GM19438 (cell line): ENCODE measurements at regions not wholly inside any gene's neighbourhood (a gene's known extent, or its start where the extent isn't known, plus 50 kb on each side); places are given as distances from the start of the nearest gene placed in this dataset.
"Not testable (repeated sequence)": the region's sequence is repeated elsewhere in the genome, so short reads cannot be mapped to it uniquely, and the experiment has no call there.

ENCODE experiments used
- ATAC-seq: cut with Tn5 transposase; IDR thresholded peaks from one replicate; pipeline ENCODE4 v1.9.1; 2021; ENCODE audit warnings: low read depth; ENCODE audit not compliant: unreplicated experiment

DNA sequence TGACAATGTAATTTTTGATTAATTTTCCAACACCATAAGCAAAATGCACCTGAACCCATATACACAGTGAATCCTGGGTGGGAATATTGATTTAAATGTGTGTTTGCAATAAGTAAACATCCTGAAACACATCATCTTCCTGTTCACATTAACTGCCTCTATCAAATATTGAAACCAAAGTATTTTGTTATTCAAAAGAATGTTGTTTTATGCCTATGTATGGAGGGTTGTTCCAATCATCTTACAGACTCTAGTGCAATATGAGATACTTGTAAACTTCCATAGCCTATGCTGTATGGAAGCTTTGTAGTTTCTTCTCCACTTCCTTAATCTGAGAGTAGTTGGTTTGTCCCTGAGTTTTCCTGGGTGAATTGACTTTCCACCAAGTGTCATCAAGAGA, 105.4 kb upstream of the SLC7A11 start:
- ATAC-seq, result no peak

DNA sequence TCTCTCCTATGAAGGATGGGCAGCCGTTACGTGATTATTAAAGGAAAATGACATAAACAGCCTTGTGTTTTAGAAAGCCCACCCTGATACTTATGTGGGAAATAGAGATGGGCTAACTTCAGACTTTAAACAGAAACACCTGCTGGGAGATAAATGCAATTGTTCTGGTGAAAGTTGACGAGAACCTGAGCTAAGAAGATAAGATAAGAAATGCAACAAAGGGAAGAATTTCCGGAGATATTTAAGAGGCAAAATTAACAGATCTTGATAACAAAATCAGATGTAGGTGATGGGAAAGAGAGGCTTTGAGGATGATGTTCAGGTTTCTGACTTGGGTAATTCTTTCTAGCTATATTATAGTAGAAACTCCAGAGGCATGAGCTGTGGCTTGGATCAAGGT, 102.7 kb upstream of the SLC7A11 start:
- ATAC-seq, result no peak

GRCh38 chr4:138344054-138344453, 101.9 kb upstream of the SLC7A11 start:
- ATAC-seq, result no peak

GRCh38 chr4:138341739-138342415, 99.7 kb upstream of the SLC7A11 start:
- ATAC-seq, result no peak

GRCh38 chr4:138338840-138339239, 96.7 kb upstream of the SLC7A11 start:
- no peak for ATAC-seq

DNA sequence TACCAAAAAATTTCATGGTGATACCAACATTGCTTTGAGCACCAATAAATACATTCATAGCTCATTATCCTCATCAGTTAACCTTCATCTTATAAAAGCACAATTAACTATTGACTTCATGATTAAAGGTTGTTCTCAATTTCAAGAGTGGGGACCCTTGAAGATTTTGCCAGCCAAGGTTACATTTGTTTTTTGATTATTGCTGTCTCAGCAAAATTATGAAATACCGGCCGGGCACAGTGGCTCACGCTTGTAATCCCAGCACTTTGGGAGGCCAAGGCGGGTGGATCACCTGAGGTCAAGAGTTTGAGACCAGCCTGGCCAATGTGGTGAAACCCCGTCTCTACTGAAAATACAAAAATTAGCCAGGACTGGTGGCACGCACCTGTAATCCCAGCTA, 96.1 kb upstream of the SLC7A11 start:
- ATAC-seq, result not testable (repeated sequence)

GRCh38 chr4:138334346-138335016, 92.3 kb upstream of the SLC7A11 start:
- no peak for ATAC-seq

DNA sequence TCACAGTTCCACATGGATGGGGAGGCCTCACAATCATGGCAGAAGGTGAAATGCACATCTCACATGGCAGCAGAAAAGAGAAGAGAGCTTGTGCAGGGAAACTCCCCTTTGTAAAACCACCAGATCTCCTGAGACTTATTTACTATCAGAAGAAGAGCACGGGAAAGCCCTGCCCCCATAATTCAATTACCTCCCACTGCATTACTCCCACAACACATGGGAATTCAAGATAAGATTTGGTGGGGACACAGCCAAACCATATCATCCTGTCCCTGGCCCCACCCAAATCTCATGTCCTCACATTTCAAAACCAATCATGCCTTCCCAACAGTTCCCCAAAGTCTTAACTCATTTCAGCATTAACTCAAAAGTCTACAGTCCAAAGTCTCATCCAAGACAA, 90.3 kb upstream of the SLC7A11 start:
- not testable (repeated sequence) for ATAC-seq

DNA sequence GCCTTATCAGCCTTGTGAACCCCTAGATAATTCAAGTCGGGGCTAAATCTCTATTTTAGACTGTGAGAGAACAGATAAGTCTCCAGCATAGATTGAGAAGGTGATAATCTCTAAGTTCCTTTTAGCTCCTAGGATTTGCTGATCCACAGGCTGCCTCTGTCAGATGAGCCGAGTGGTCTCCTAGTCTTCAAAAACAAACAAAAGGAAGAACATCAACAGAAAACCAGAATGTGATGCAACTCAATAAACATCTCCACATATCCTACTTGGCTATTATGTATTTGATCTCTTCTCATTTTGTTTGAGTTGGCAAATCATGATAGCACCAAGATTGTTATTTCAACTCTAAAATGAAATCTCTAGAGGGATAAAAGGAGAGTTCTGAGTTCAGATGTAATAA, 88.4 kb upstream of the SLC7A11 start:
- no peak for ATAC-seq

DNA sequence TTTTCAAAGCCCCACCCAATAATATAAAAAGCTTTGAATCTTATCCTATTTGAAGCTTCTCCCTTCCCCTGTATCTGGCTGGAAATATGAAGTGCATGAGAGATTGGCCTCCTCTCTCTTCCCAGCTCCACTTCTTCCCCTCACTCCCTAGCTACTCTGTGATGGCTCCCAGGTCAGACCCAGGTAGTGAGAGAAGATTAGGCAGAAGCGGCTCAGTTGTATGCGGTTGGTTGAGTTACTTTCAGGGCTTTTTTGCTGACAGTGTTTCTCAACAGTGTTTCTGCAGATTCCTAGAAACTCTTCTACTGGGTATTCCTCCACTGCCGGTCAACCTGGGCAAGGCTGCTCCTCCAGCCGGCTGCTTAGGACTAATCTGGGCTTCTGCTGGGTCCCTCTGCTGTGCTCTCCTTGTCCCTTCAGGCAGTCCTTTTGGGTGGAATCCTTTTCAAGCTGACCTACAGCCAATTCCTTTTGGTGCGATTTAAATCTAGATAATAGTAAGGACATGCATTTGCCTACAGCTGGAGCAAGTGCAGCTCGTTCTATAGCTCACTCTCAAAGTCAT, 87.4 kb upstream of the SLC7A11 start:
- no peak for ATAC-seq

DNA sequence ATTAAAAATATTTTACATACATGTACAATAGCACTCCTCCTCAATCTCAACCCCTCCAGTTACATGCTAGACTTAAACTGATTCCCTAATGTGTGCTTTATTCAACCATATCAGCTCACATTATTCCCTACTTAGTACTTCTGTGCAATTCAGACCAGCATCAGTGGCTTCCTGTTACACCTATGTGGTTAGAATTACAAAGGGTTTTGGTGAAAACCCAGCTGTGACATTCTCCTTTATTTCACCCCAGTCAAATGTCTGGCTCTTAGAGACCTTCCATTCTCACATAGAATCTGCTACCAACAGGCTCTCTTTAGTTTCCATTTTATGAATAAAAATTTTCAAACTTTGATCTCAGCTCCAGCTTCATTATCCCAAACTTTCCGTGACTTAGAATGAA, 85.2 kb upstream of the SLC7A11 start:
- no peak for ATAC-seq

DNA sequence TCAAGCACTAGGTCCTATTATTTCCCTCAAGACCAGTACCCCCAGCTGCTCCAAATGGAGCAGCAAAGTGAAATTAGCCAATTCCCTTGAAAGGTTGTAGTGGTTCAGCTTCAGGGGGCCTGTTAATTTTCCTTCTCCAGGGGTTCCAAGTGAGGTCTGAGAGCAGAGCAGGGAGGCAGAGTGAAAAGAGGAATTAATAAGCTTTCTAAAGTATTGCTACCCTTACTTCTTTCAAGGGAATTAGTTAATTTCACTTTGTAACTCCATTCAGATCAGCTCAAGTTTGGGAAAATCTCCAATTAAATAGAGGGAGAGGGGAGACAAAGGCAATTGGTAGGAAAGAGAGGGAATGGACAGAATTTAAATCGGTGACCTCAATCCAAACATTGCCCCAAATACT, 78.7 kb upstream of the SLC7A11 start:
- ATAC-seq, result no peak

DNA sequence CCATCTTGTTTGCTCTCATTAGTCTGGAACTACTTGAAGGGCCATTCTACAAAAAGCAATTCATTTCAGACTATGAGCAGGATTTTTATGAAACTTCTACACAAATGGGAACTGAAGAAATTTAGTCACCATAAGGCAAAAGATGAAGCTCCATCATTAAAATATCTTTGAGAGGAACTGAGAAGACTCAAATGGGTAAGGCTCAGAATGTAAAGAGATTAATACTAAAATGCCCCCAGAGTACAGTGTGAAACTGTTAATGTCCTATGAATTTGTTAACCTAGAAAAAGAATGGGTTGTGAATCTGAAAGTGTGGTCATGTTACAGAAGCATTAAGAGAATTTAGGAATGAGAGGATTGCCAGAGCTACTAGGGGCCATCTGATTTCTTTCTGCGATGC, 77.9 kb upstream of the SLC7A11 start:
- no peak for ATAC-seq

DNA sequence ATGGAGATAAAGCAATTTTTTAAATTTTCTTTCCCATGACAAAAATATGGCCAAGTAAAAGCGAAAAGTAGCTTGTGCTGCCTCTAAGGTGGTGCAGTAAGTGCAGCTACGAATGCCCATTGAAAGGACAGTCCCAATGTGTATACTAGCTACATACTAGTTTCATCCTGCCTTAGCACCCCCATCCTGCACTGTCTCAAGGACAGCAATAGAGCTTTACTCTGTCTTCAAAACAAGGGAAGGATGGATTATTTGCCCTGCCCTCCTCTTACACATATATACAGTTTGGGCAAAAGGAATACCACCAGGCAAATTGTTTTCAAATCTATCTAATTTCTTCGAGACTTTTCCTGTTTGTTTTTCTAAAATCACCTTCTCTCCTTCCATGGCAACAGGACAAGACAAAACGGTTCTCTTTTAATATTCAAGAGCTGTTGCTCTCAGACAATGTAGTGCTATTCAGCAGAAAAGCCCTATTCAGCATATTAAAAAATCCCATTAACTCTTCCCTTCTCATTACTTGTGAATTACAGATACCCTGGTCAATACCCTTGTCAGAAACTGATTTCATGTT, 75.1 kb upstream of the SLC7A11 start:
- no peak for ATAC-seq

DNA sequence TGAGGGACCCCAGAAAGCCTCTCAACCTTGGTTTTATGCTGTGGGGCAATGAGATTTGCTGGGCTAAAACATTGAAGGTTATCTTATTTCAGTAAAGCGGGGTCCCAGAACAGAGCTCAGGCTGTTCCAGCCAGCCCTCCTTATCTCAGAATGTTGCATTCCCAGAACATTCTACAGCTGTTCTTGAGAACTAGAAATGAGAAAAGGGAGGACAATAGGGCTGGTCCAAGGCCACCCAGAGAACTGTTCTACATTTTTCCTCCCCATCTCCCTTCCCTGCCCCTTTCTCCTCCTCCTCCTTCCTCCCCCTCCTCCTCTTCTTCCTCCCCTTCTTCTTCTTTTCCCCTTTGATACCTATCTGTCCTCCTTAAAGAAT, 70.4 kb upstream of the SLC7A11 start:
- ATAC-seq, result no peak

DNA sequence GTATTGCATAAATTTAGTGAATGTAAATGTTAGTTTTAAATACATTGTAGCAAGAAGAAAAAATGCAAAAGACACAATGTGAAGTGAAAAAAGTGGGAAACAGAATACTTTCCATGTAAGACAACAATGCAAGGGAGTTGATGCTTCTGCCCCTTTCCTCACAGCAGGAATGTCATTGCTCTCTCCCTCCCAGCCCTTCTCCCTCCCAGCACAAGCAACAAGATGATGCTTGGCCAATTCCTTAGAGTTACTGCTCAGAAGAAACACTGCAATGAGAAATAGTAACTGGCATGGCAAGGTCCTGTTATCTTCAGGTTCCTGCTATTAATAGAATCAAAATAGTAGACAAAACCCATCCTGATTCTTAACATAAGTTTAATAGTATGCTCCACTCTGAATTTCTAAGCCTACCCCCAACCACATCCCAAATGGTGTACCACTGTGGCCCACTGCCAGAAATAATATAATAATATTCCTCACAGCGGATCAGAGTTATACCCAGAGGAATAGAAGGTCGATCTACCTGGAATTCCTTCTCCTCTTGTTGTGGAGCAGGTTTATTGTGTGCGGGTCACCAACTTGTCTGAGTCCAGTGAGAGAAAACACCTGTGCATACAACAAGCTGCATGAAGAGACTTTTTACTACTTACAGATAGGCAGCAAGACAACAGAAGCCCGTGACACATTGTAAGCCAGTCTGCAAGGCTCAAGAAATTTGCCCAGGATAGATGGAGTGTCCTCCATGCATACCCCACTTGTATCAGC, 69.8 kb upstream of the SLC7A11 start:
- ATAC-seq, result no peak

- ATAC-seq, result no peak
Observed at GRCh38 chr4:138310991-138311390, 68.8 kb upstream of the SLC7A11 start.

DNA sequence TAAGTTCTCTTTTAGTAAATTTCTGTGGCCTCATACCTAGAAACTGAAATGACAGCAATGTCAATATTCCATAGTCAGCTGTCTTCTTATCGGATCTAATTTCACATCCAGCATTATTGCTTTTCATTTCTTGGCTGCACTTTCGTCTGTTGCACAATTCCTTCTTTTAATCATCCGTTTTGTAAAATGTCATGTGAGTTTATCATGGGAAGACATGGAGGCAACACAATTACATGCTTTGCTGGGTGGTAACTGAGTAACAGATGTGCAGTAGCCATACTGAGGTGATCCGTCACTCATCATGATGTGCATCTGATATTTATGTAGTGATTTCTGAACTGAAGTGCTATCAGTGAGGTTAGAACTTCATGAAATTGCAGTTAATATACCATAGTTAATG, 68.3 kb upstream of the SLC7A11 start:
- no peak for ATAC-seq

DNA sequence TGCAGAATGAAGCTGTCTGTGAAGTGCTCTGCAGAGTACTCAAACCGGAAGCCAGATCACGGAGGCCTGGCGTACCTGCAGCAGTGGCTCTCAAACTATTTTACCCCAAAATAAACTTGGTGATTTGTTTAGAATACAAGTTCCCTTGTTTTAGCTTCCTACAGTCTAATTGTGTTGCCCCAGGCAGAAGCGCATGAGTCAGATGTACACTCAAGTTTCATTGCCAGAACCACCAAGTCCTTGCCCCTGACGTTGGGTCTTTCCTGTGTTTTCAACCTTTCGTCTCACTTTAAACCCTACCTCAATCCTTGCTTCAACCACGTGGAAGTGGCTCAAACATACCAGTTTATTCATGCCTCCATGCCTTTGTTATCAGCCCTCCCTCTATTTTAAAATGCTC, 66.2 kb upstream of the SLC7A11 start:
- no peak for ATAC-seq

GRCh38 chr4:138307319-138307718, 65.2 kb upstream of the SLC7A11 start:
- no peak for ATAC-seq

DNA sequence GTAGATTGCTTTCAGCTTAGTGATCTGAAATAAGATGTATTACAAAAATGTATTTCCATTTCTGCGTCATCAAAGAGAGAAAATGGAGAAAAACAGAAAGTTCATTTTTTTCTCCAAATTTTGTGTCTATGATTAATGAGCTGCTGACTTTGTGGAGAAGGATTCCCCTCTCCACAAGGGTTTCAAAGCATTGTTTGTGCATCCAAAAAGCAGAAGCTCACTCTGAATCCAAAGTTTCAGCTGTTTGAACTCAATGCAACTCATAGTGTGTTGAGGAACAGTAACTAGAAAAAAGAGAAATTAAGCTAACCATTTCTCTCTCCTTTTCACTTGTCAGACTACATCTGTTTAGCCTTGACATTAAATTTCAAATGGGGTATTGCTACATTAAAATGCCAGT, 62.9 kb upstream of the SLC7A11 start:
- ATAC-seq, result no peak
